HCT116 (cell line): ENCODE measurements at regions not wholly inside any gene's neighbourhood (a gene's known extent, or its start where the extent isn't known, plus 50 kb on each side); places are given as distances from the start of the nearest gene placed in this dataset.

ENCODE experiments used
- ATAC-seq: fragments of 200-7000 bp; cut with Tn5 transposase; 2 replicates; pipeline ENCODE4 v1.9.1; 2020; ENCODE audit warnings: mild to moderate bottlenecking, moderate library complexity
- BruUV-seq: library from RNA; stranded (reverse); fragments of 400-500 nt; replicated peaks from 2 replicates; lab custom pipeline; 2021; lab: Mats Ljungman, UMichigan
- CTCF ChIA-PET: fragments of 300-600 bp; sonication (Branson Sonifier 250); formaldehyde crosslinking; loops from one replicate; lab custom pipeline; 2021; ENCODE audit warnings: antibody characterized with exemption; lab: Charles Lee
- POLR2A ChIA-PET: fragments of 300-600, 350-600 bp; sonication (Branson Sonifier 250); formaldehyde crosslinking; loops from one replicate; lab custom pipeline; 2021; ENCODE audit warnings: antibody characterized with exemption; lab: Charles Lee
- RAD21 ChIA-PET, 2 experiments: fragments of 300-600 bp; sonication (Branson Sonifier 250); formaldehyde crosslinking; loops; one replicate each; lab custom pipeline; 2023; ENCODE audit warnings: low total read pairs in 2 of 2; ENCODE audit not compliant: uncharacterized antibody in 2 of 2, unreplicated experiment in 2 of 2, low non-redundant PET in 1 of 2; lab: Charles Lee
- DNase-seq: peaks from one replicate; pipeline ENCODE4 v3.0.0-alpha.2; 2010; ENCODE audit warnings: low read depth, low spot score
- H2AFZ ChIP-seq: fragments of 200-600 bp; shearing (Covaris generic), sonication (generic); 2 replicates; pipeline ENCODE4 v1.6.1; 2017; ENCODE audit warnings: low read depth, mixed run types, mixed read lengths, antibody characterized with exemption, low read length; ENCODE audit not compliant: poor library complexity, severe bottlenecking
- H3K27ac ChIP-seq: 2 replicates; pipeline ENCODE4 v1.5.1; 2012; ENCODE audit warnings: low read depth, low read length
- H3K27me3 ChIP-seq: fragments of 200-600 bp; sonication (generic); 2 replicates; pipeline ENCODE4 v1.6.1; 2016; ENCODE audit warnings: mixed run types, low read length, mixed read lengths; ENCODE audit not compliant: insufficient read depth
- H3K36me3 ChIP-seq, 2 experiments: fragments of 200-500 bp in 1 of 2; fragments of 200-600 bp in 1 of 2; sonication (Bioruptor generic) in 1 of 2; sonication (generic) in 1 of 2; 2 replicates each; pipeline versions ENCODE4 v1.5.1 to v1.6.1; 2014 to 2016; ENCODE audit warnings: low read length in 2 of 2, inconsistent platforms in 1 of 2, mixed read lengths in 1 of 2, mixed run types in 1 of 2; ENCODE audit not compliant: insufficient read depth in 2 of 2, control insufficient read depth in 1 of 2
- H3K4me1 ChIP-seq, 2 experiments: fragments of 200-600 bp in 1 of 2; sonication (generic) in 1 of 2; 2 replicates each; pipeline versions ENCODE4 v1.5.1 to v1.6.1; 2012 to 2017; ENCODE audit warnings: low read length in 2 of 2, inconsistent platforms in 1 of 2, mild to moderate bottlenecking in 1 of 2, mixed read lengths in 1 of 2, mixed run types in 1 of 2, moderate library complexity in 1 of 2; ENCODE audit not compliant: insufficient read depth in 2 of 2, control insufficient read depth in 1 of 2
- H3K4me2 ChIP-seq: fragments of 200-600 bp; sonication (generic); 2 replicates; pipeline ENCODE4 v1.6.1; 2017; ENCODE audit warnings: mixed run types, low read length, mixed read lengths
- H3K4me3 ChIP-seq, 2 experiments: fragments of 200-600 bp in 1 of 2; sonication (generic) in 1 of 2; replicated peaks in 1 of 2; 2 replicates each; pipeline ENCODE4 v1.5.1; 2011 to 2016; ENCODE audit warnings: low read length in 2 of 2, control low read depth in 1 of 2, low read depth in 1 of 2, mild to moderate bottlenecking in 1 of 2, mixed read lengths in 1 of 2, mixed run types in 1 of 2
- H3K79me2 ChIP-seq: fragments of 200-600 bp; sonication (generic); 2 replicates; pipeline ENCODE4 v1.6.1; 2017; ENCODE audit warnings: mild to moderate bottlenecking, mixed run types, low read length, moderate library complexity, mixed read lengths; ENCODE audit not compliant: insufficient read depth
- H3K9ac ChIP-seq: fragments of 200-600 bp; sonication (generic); 2 replicates; pipeline ENCODE4 v1.6.1; 2016; ENCODE audit warnings: low read length, mixed read lengths
- H3K9me2 ChIP-seq: fragments of 200-600 bp; sonication (generic), shearing (Covaris generic); 2 replicates; pipeline ENCODE4 v1.6.1; 2017; ENCODE audit warnings: mixed run types, mild to moderate bottlenecking, moderate library complexity; ENCODE audit not compliant: insufficient read depth
- H3K9me3 ChIP-seq, 2 experiments: fragments of 200-500 bp in 1 of 2; fragments of 200-600 bp in 1 of 2; sonication (Bioruptor generic) in 1 of 2; sonication (generic) in 1 of 2; 2 replicates each; pipeline ENCODE4 v1.6.1; 2014 to 2017; ENCODE audit warnings: low read length in 2 of 2, mixed read lengths in 2 of 2, inconsistent platforms in 1 of 2, low read depth in 1 of 2, mild to moderate bottlenecking in 1 of 2, mixed run types in 1 of 2, moderate library complexity in 1 of 2; ENCODE audit not compliant: control insufficient read depth in 1 of 2, insufficient read depth in 1 of 2
- H4K20me1 ChIP-seq: fragments of 200-600 bp; sonication (generic), shearing (Covaris generic); 2 replicates; pipeline ENCODE4 v1.6.1; 2017; ENCODE audit warnings: mixed run types, mild to moderate bottlenecking, moderate library complexity; ENCODE audit not compliant: insufficient read depth
- ATF3 ChIP-seq: IDR thresholded peaks from 2 replicates; pipeline ENCODE4 v1.6.1; 2012
- CBX3 ChIP-seq: IDR thresholded peaks from 2 replicates; pipeline ENCODE4 v1.6.1; 2012; ENCODE audit warnings: low read depth
- CTCF ChIP-seq, 3 experiments: fragments of 200-600 bp in 1 of 3; sonication (generic) in 1 of 3; IDR thresholded peaks in 2 of 3; conservative IDR thresholded peaks in 1 of 3; 2 replicates each; pipeline ENCODE4 v1.5.1; 2012 to 2017; ENCODE audit warnings: low read depth in 2 of 3, low read length in 2 of 3, antibody characterized with exemption in 1 of 3, borderline replicate concordance in 1 of 3, control low read depth in 1 of 3, mild to moderate bottlenecking in 1 of 3, mixed read lengths in 1 of 3, mixed run types in 1 of 3, moderate library complexity in 1 of 3; ENCODE audit not compliant: insufficient read depth in 1 of 3
- EGR1 ChIP-seq: IDR thresholded peaks from 2 replicates; pipeline ENCODE4 v1.6.1; 2012; ENCODE audit warnings: low read depth
- ELF1 ChIP-seq: IDR thresholded peaks from 2 replicates; pipeline ENCODE4 v1.6.1; 2012; ENCODE audit warnings: low read depth, borderline replicate concordance
- EZH2 ChIP-seq: fragments of 200-600 bp; sonication (generic); IDR thresholded peaks from 2 replicates; pipeline ENCODE4 v1.6.1; 2017; ENCODE audit warnings: antibody characterized with exemption, mixed run types
- EZH2phosphoT487 ChIP-seq: fragments of 200-600 bp; IDR thresholded peaks from 2 replicates; pipeline ENCODE4 v1.6.1; 2018; ENCODE audit warnings: antibody characterized with exemption, borderline replicate concordance
- FOSL1 ChIP-seq: IDR thresholded peaks from 2 replicates; pipeline ENCODE4 v1.6.1; 2012; ENCODE audit warnings: low read depth
- MAX ChIP-seq: IDR thresholded peaks from 2 replicates; pipeline ENCODE4 v1.6.1; 2012
- POLR2A ChIP-seq: IDR thresholded peaks from 2 replicates; pipeline ENCODE4 v1.7.0; 2011; ENCODE audit warnings: borderline replicate concordance; ENCODE audit not compliant: insufficient read depth, insufficient read length; ENCODE audit errors: extremely low read depth
- RAD21 ChIP-seq: IDR thresholded peaks from 2 replicates; pipeline ENCODE4 v1.6.1; 2012; ENCODE audit warnings: low read depth, mild to moderate bottlenecking
- SIN3A ChIP-seq: IDR thresholded peaks from 2 replicates; pipeline ENCODE4 v1.6.1; 2012; ENCODE audit warnings: low read depth
- SRF ChIP-seq: IDR thresholded peaks from 2 replicates; pipeline ENCODE4 v1.6.1; 2012; ENCODE audit warnings: low read depth
- TCF7L2 ChIP-seq: IDR thresholded peaks from 2 replicates; pipeline ENCODE4 v1.7.0; 2011; ENCODE audit warnings: borderline replicate concordance, inconsistent platforms; ENCODE audit not compliant: insufficient read depth, insufficient read length; ENCODE audit errors: extremely low read depth
- ZFX ChIP-seq: fragments of 450-650 bp; IDR thresholded peaks from 2 replicates; pipeline ENCODE4 v1.6.1; 2017
- ZNF274 ChIP-seq: fragments of 200-500 bp; sonication (Bioruptor generic); IDR thresholded peaks from 2 replicates; pipeline ENCODE4 v1.6.1; 2014; ENCODE audit warnings: mild to moderate bottlenecking, low read depth, low read length, inconsistent platforms
- intact Hi-C: fragments of 100-400 bp; cut with micrococcal nuclease; formaldehyde crosslinking; loops from 2 replicates; pipeline ENCODE4 v1.10.0; 2022
- TF ChIP-seq, protein P1 (sequence below): IDR thresholded peaks from 2 replicates; pipeline ENCODE4 v1.6.1; 2011; ENCODE audit warnings: mild to moderate bottlenecking, low read length, moderate library complexity; ENCODE audit not compliant: insufficient replicate concordance; ENCODE audit errors: extremely low read depth
- TF ChIP-seq, protein P2 (sequence below): IDR thresholded peaks from 2 replicates; pipeline ENCODE4 v1.6.1; 2012; ENCODE audit warnings: low read depth

DNA sequence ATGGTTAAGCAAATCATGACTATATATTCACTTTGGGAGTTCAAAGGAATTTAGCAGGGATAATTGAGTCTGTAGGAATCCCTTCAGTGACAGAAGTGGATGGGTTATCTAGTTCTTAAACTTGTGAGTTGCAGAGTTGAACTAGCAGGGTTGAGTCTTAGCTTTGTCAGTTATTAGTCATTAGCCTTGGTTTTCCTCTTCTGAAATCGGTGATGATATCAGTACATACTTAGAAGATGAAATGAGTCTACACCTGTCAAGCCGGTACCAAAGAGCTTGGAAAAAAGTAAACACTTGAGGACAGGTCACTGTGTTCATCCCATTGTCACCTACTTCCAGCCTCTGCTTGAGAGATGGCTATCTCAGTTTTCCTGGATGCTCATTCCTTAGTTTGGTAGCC, 73.5 kb downstream of the BUB3 start:
- Histone ChIP-seq H2AFZ (no peak overlapping the region), H3K9ac (no peak overlapping the region), H3K4me1 (no peaks in the 10 kb centered on the region), H3K79me2 (no peaks in the 10 kb centered on the region), H4K20me1 (no peaks in the 10 kb centered on the region), H3K4me2 (no peak overlapping the region), H3K9me3 (no peaks in the 10 kb centered on the region), H3K27ac (no peak overlapping the region), H3K9me2 (no peaks in the 10 kb centered on the region), H3K27me3 (no peaks in the 10 kb centered on the region), H3K4me3 (no peak overlapping the region), H3K36me3 (no peaks in the 10 kb centered on the region)
- ATAC-seq (no peak), DNase-seq (no peak)
- intact Hi-C loops, result no loop called here
- ChIA-PET RAD21 (no interaction called here), POLR2A (no interaction called here), CTCF (no interaction called here)
- TF ChIP-seq EGR1, result no peak
- no peak for TF ChIP-seq POLR2A
- TF ChIP-seq, protein P1, sequence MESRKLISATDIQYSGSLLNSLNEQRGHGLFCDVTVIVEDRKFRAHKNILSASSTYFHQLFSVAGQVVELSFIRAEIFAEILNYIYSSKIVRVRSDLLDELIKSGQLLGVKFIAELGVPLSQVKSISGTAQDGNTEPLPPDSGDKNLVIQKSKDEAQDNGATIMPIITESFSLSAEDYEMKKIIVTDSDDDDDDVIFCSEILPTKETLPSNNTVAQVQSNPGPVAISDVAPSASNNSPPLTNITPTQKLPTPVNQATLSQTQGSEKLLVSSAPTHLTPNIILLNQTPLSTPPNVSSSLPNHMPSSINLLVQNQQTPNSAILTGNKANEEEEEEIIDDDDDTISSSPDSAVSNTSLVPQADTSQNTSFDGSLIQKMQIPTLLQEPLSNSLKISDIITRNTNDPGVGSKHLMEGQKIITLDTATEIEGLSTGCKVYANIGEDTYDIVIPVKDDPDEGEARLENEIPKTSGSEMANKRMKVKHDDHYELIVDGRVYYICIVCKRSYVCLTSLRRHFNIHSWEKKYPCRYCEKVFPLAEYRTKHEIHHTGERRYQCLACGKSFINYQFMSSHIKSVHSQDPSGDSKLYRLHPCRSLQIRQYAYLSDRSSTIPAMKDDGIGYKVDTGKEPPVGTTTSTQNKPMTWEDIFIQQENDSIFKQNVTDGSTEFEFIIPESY, result no peak
- TF ChIP-seq FOSL1, result no peak
- TF ChIP-seq ELF1, result no peak
- TF ChIP-seq EZH2phosphoT487, result no peak
- no peak for TF ChIP-seq CTCF (IDR thresholded peaks at IDR 0.05 in 2 of 3, conservative IDR thresholded peaks at IDR 0.05 in 1 of 3; ENCODE audit: borderline replicate concordance in 1 of 3, insufficient read depth in 1 of 3, low read depth in 2 of 3, low read length in 2 of 3)
- no peak for TF ChIP-seq CBX3
- no peak for TF ChIP-seq SIN3A
- no peak for TF ChIP-seq ZFX
- TF ChIP-seq, protein P2, sequence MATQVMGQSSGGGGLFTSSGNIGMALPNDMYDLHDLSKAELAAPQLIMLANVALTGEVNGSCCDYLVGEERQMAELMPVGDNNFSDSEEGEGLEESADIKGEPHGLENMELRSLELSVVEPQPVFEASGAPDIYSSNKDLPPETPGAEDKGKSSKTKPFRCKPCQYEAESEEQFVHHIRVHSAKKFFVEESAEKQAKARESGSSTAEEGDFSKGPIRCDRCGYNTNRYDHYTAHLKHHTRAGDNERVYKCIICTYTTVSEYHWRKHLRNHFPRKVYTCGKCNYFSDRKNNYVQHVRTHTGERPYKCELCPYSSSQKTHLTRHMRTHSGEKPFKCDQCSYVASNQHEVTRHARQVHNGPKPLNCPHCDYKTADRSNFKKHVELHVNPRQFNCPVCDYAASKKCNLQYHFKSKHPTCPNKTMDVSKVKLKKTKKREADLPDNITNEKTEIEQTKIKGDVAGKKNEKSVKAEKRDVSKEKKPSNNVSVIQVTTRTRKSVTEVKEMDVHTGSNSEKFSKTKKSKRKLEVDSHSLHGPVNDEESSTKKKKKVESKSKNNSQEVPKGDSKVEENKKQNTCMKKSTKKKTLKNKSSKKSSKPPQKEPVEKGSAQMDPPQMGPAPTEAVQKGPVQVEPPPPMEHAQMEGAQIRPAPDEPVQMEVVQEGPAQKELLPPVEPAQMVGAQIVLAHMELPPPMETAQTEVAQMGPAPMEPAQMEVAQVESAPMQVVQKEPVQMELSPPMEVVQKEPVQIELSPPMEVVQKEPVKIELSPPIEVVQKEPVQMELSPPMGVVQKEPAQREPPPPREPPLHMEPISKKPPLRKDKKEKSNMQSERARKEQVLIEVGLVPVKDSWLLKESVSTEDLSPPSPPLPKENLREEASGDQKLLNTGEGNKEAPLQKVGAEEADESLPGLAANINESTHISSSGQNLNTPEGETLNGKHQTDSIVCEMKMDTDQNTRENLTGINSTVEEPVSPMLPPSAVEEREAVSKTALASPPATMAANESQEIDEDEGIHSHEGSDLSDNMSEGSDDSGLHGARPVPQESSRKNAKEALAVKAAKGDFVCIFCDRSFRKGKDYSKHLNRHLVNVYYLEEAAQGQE, result no peak
- TF ChIP-seq TCF7L2, result no peak
- no peak for TF ChIP-seq ATF3
- no peak for TF ChIP-seq SRF
- no peak for TF ChIP-seq RAD21
- no peak for TF ChIP-seq MAX
- TF ChIP-seq ZNF274, result no peak
- no peak for TF ChIP-seq EZH2
- no TSS peak for BruUV-seq
